ENCODE measurements at regions not wholly inside any gene's neighbourhood (a gene's known extent, or its start where the extent isn't known, plus 50 kb on each side); places are given as distances from the start of the nearest gene placed in this dataset.

GRCh38 chr10:10813656-10814055 lies 204.0 kb upstream of the CELF2 start:
- H3K9ac ChIP-seq (ENCODE audit: low read depth, low read length), result no peak overlapping the region
- H3K4me3 ChIP-seq (ENCODE audit: low read length), result no peak overlapping the region
- H3K36me3 ChIP-seq (ENCODE audit: insufficient read depth, low read depth, low read length), result no peaks in the 10 kb centered on the region
- H3K27ac ChIP-seq (ENCODE audit: low read length), result no peak overlapping the region
- H3K27me3 ChIP-seq (ENCODE audit: insufficient read depth, low read length), result no peaks in the 10 kb centered on the region
- H3K9me3 ChIP-seq (ENCODE audit: insufficient read depth, low read depth, low read length), result no peaks in the 10 kb centered on the region
- H3K4me1 ChIP-seq (ENCODE audit: insufficient read depth, low read length), result no peaks in the 10 kb centered on the region; the same call in 1 of the 2 replicates

- Histone ChIP-seq H3K27me3 (ENCODE audit: insufficient read depth, low read length) (no peaks in the 10 kb centered on the region), H3K4me3 (ENCODE audit: low read length) (no peak overlapping the region), H3K4me1 (ENCODE audit: insufficient read depth, low read length) (no peaks in the 10 kb centered on the region; the same call in 1 of the 2 replicates), H3K9me3 (ENCODE audit: insufficient read depth, low read depth, low read length) (no peaks in the 10 kb centered on the region), H3K27ac (ENCODE audit: low read length) (no peak overlapping the region), H3K36me3 (ENCODE audit: insufficient read depth, low read depth, low read length) (no peaks in the 10 kb centered on the region), H3K9ac (ENCODE audit: low read depth, low read length) (no peak overlapping the region)
These were observed 203.6 kb upstream of the CELF2 start for GRCh38 chr10:10814069-10814468.

GRCh38 chr10:10816447-10816846 lies 201.2 kb upstream of the CELF2 start:
- no peaks in the 10 kb centered on the region for H3K27me3 ChIP-seq (ENCODE audit: insufficient read depth, low read length)
- no peak overlapping the region for H3K27ac ChIP-seq (ENCODE audit: low read length)
- no peaks in the 10 kb centered on the region for H3K36me3 ChIP-seq (ENCODE audit: insufficient read depth, low read depth, low read length)
- H3K4me1 ChIP-seq (ENCODE audit: insufficient read depth, low read length), result no peaks in the 10 kb centered on the region; the same call in 1 of the 2 replicates
- H3K9me3 ChIP-seq (ENCODE audit: insufficient read depth, low read depth, low read length), result peaks cover 6% of the 10 kb centered on the region
- no peak overlapping the region for H3K4me3 ChIP-seq (ENCODE audit: low read length)
- H3K9ac ChIP-seq (ENCODE audit: low read depth, low read length), result no peak overlapping the region

GRCh38 chr10:10817609-10818008 lies 200.1 kb upstream of the CELF2 start:
- Histone ChIP-seq H3K9ac (ENCODE audit: low read depth, low read length) (no peak overlapping the region), H3K4me3 (ENCODE audit: low read length) (no peak overlapping the region), H3K4me1 (ENCODE audit: insufficient read depth, low read length) (no peaks in the 10 kb centered on the region; the same call in 1 of the 2 replicates), H3K9me3 (ENCODE audit: insufficient read depth, low read depth, low read length) (peaks cover 6% of the 10 kb centered on the region), H3K27ac (ENCODE audit: low read length) (no peak overlapping the region), H3K36me3 (ENCODE audit: insufficient read depth, low read depth, low read length) (no peaks in the 10 kb centered on the region), H3K27me3 (ENCODE audit: insufficient read depth, low read length) (no peaks in the 10 kb centered on the region)

GRCh38 chr10:10818082-10818481 lies 199.6 kb upstream of the CELF2 start:
- no peaks in the 10 kb centered on the region for H3K27me3 ChIP-seq (ENCODE audit: insufficient read depth, low read length)
- H3K27ac ChIP-seq (ENCODE audit: low read length), result no peak overlapping the region
- no peak overlapping the region for H3K4me3 ChIP-seq (ENCODE audit: low read length)
- no peaks in the 10 kb centered on the region; the same call in 1 of the 2 replicates for H3K4me1 ChIP-seq (ENCODE audit: insufficient read depth, low read length)
- no peak overlapping the region for H3K9ac ChIP-seq (ENCODE audit: low read depth, low read length)
- peaks cover 6% of the 10 kb centered on the region for H3K9me3 ChIP-seq (ENCODE audit: insufficient read depth, low read depth, low read length)
- no peaks in the 10 kb centered on the region for H3K36me3 ChIP-seq (ENCODE audit: insufficient read depth, low read depth, low read length)

GRCh38 chr10:10819206-10819856 lies 198.3 kb upstream of the CELF2 start:
- no peak overlapping the region for H3K9ac ChIP-seq (ENCODE audit: low read depth, low read length)
- no peaks in the 10 kb centered on the region; the same call in 1 of the 2 replicates for H3K4me1 ChIP-seq (ENCODE audit: insufficient read depth, low read length)
- H3K27ac ChIP-seq (ENCODE audit: low read length), result no peak overlapping the region

GRCh38 chr10:10821926-10822325 lies 195.7 kb upstream of the CELF2 start:
- no peaks in the 10 kb centered on the region for H3K36me3 ChIP-seq (ENCODE audit: insufficient read depth, low read depth, low read length)
- H3K9me3 ChIP-seq (ENCODE audit: insufficient read depth, low read depth, low read length), result peaks cover 6% of the 10 kb centered on the region
- H3K27me3 ChIP-seq (ENCODE audit: insufficient read depth, low read length), result no peaks in the 10 kb centered on the region
- no peak overlapping the region for H3K9ac ChIP-seq (ENCODE audit: low read depth, low read length)
- H3K4me3 ChIP-seq (ENCODE audit: low read length), result no peak overlapping the region
- H3K4me1 ChIP-seq (ENCODE audit: insufficient read depth, low read length), result no peaks in the 10 kb centered on the region
- no peak overlapping the region for H3K27ac ChIP-seq (ENCODE audit: low read length)

More at GRCh38 chr10:10819206-10819856, 198.3 kb upstream of the CELF2 start:
- peaks cover 6% of the 10 kb centered on the region for H3K9me3 ChIP-seq (ENCODE audit: insufficient read depth, low read depth, low read length)
- no peaks in the 10 kb centered on the region for H3K36me3 ChIP-seq (ENCODE audit: insufficient read depth, low read depth, low read length)
- no peak overlapping the region for H3K4me3 ChIP-seq (ENCODE audit: low read length)
- H3K27me3 ChIP-seq (ENCODE audit: insufficient read depth, low read length), result no peaks in the 10 kb centered on the region

- Histone ChIP-seq H3K36me3 (ENCODE audit: insufficient read depth, low read depth, low read length) (no peaks in the 10 kb centered on the region), H3K27me3 (ENCODE audit: insufficient read depth, low read length) (no peaks in the 10 kb centered on the region), H3K4me1 (ENCODE audit: insufficient read depth, low read length) (no peaks in the 10 kb centered on the region), H3K4me3 (ENCODE audit: low read length) (no peak overlapping the region), H3K27ac (ENCODE audit: low read length) (no peak overlapping the region), H3K9ac (ENCODE audit: low read depth, low read length) (no peak overlapping the region), H3K9me3 (ENCODE audit: insufficient read depth, low read depth, low read length) (peaks cover 1% of the 10 kb centered on the region; the same call in 1 of the 2 replicates)
These were observed 193.0 kb upstream of the CELF2 start for GRCh38 chr10:10824591-10825148.

GRCh38 chr10:10826125-10826524 lies 191.5 kb upstream of the CELF2 start:
- H3K27me3 ChIP-seq (ENCODE audit: insufficient read depth, low read length), result no peaks in the 10 kb centered on the region
- H3K9me3 ChIP-seq (ENCODE audit: insufficient read depth, low read depth, low read length), result no peaks in the 10 kb centered on the region
- H3K4me1 ChIP-seq (ENCODE audit: insufficient read depth, low read length), result no peaks in the 10 kb centered on the region
- H3K4me3 ChIP-seq (ENCODE audit: low read length), result no peak overlapping the region
- H3K27ac ChIP-seq (ENCODE audit: low read length), result no peak overlapping the region
- H3K36me3 ChIP-seq (ENCODE audit: insufficient read depth, low read depth, low read length), result no peaks in the 10 kb centered on the region
- H3K9ac ChIP-seq (ENCODE audit: low read depth, low read length), result no peak overlapping the region

GRCh38 chr10:10828623-10829022 lies 189.0 kb upstream of the CELF2 start:
- Histone ChIP-seq H3K9me3 (ENCODE audit: insufficient read depth, low read depth, low read length) (no peaks in the 10 kb centered on the region), H3K9ac (ENCODE audit: low read depth, low read length) (no peak overlapping the region), H3K4me3 (ENCODE audit: low read length) (no peak overlapping the region), H3K36me3 (ENCODE audit: insufficient read depth, low read depth, low read length) (no peaks in the 10 kb centered on the region), H3K27ac (ENCODE audit: low read length) (no peak overlapping the region), H3K4me1 (ENCODE audit: insufficient read depth, low read length) (no peaks in the 10 kb centered on the region), H3K27me3 (ENCODE audit: insufficient read depth, low read length) (no peaks in the 10 kb centered on the region)

GRCh38 chr10:10829576-10829975 lies 188.1 kb upstream of the CELF2 start:
- Histone ChIP-seq H3K4me3 (ENCODE audit: low read length) (no peak overlapping the region), H3K36me3 (ENCODE audit: insufficient read depth, low read depth, low read length) (no peaks in the 10 kb centered on the region), H3K9me3 (ENCODE audit: insufficient read depth, low read depth, low read length) (no peaks in the 10 kb centered on the region), H3K9ac (ENCODE audit: low read depth, low read length) (no peak overlapping the region), H3K4me1 (ENCODE audit: insufficient read depth, low read length) (no peaks in the 10 kb centered on the region), H3K27me3 (ENCODE audit: insufficient read depth, low read length) (no peaks in the 10 kb centered on the region), H3K27ac (ENCODE audit: low read length) (no peak overlapping the region)

GRCh38 chr10:10830293-10830986 lies 187.2 kb upstream of the CELF2 start:
- Histone ChIP-seq H3K9me3 (ENCODE audit: insufficient read depth, low read depth, low read length) (no peaks in the 10 kb centered on the region), H3K9ac (ENCODE audit: low read depth, low read length) (no peak overlapping the region), H3K27ac (ENCODE audit: low read length) (no peak overlapping the region), H3K4me3 (ENCODE audit: low read length) (no peak overlapping the region), H3K36me3 (ENCODE audit: insufficient read depth, low read depth, low read length) (no peaks in the 10 kb centered on the region), H3K4me1 (ENCODE audit: insufficient read depth, low read length) (no peaks in the 10 kb centered on the region), H3K27me3 (ENCODE audit: insufficient read depth, low read length) (no peaks in the 10 kb centered on the region)
